Endothelial cell of umbilical vein (primary cell): ENCODE measurements at regions not wholly inside any gene's neighbourhood (a gene's known extent, or its start where the extent isn't known, plus 50 kb on each side); places are given as distances from the start of the nearest gene placed in this dataset.
"Not testable (repeated sequence)": the region's sequence is repeated elsewhere in the genome, so short reads cannot be mapped to it uniquely, and the experiment has no call there.

ENCODE experiments used
- BruUV-seq: library from RNA; stranded (reverse); fragments of 400-500 nt; replicated peaks from 2 replicates; lab custom pipeline; 2021; lab: Mats Ljungman, UMichigan
- CTCF ChIA-PET: fragments of 300-600, 350-600 bp; sonication (Branson Sonifier 250); formaldehyde crosslinking; loops from one replicate; lab custom pipeline; 2021; ENCODE audit warnings: antibody characterized with exemption, inconsistent platforms; lab: Charles Lee
- POLR2A ChIA-PET: fragments of 300-600, 350-600 bp; sonication (Branson Sonifier 250); formaldehyde crosslinking; loops from one replicate; lab custom pipeline; 2021; ENCODE audit warnings: antibody characterized with exemption, inconsistent platforms; lab: Charles Lee
- DNase-seq: peaks from one replicate; pipeline ENCODE4 v3.0.0-alpha.2; 2011; ENCODE audit warnings: low read depth, low spot score
- FAIRE-seq: peaks from 2 replicates; lab custom pipeline; 2011; peaks lifted over from hg19 to GRCh38; lab: Jason Lieb, UNC
- H2AFZ ChIP-seq: 2 replicates; pipeline ENCODE4 v1.6.0; 2012; ENCODE audit warnings: low read depth, low read length, control low read depth, inconsistent platforms
- H3K27ac ChIP-seq: 2 replicates; pipeline ENCODE4 v1.5.1; 2011; ENCODE audit warnings: low read depth, mild to moderate bottlenecking, control low read depth, low read length, moderate library complexity; ENCODE audit not compliant: insufficient read depth
- H3K27me3 ChIP-seq, 2 experiments: 2 replicates each; pipeline versions ENCODE4 v1.6.0 to v1.6.1; 2011; ENCODE audit warnings: low read length in 2 of 2, mixed read lengths in 1 of 2; ENCODE audit not compliant: control insufficient read depth in 2 of 2, insufficient read depth in 2 of 2
- H3K36me3 ChIP-seq, 2 experiments: 2 replicates in 1 of 2; 3 replicates in 1 of 2; pipeline ENCODE4 v1.5.1; 2011; ENCODE audit warnings: low read length in 2 of 2, mild to moderate bottlenecking in 1 of 2, moderate library complexity in 1 of 2; ENCODE audit not compliant: control insufficient read depth in 2 of 2, insufficient read depth in 2 of 2; ENCODE audit errors: extremely low read depth in 1 of 2
- H3K4me1 ChIP-seq: 3 replicates; pipeline ENCODE4 v1.5.1; 2011; ENCODE audit warnings: mild to moderate bottlenecking, low read length; ENCODE audit not compliant: control insufficient read depth, insufficient read depth; ENCODE audit errors: extremely low read depth
- H3K4me2 ChIP-seq: 2 replicates; pipeline ENCODE4 v1.6.1; 2011; ENCODE audit warnings: low read length, control low read depth, mixed read lengths; ENCODE audit not compliant: insufficient read depth
- H3K4me3 ChIP-seq, 3 experiments: fragments of 200-600 bp in 1 of 3; sonication (generic), shearing (Covaris generic) in 1 of 3; replicated peaks in 1 of 3; 2 replicates each; pipeline ENCODE4 v1.5.1; 2011 to 2016; ENCODE audit warnings: control low read depth in 3 of 3, low read length in 3 of 3, mild to moderate bottlenecking in 2 of 3, inconsistent platforms in 1 of 3, low read depth in 1 of 3, moderate library complexity in 1 of 3; ENCODE audit not compliant: insufficient read depth in 1 of 3
- H3K79me2 ChIP-seq: 2 replicates; pipeline ENCODE4 v1.6.0; 2012; ENCODE audit warnings: low read length, inconsistent platforms; ENCODE audit not compliant: control insufficient read depth, insufficient read depth
- H3K9ac ChIP-seq: replicated peaks from 2 replicates; pipeline ENCODE3; 2011; ENCODE audit warnings: low read length, control low read depth; ENCODE audit not compliant: insufficient read depth; ENCODE audit errors: extremely low read depth
- H3K9me1 ChIP-seq: replicated peaks from 3 replicates; pipeline ENCODE4 v1.6.0; 2011; ENCODE audit warnings: mild to moderate bottlenecking, low read length; ENCODE audit not compliant: control insufficient read depth, insufficient read depth; ENCODE audit errors: extremely low read depth
- H3K9me3 ChIP-seq: replicated peaks from 2 replicates; pipeline ENCODE4 v1.5.1; 2012; ENCODE audit warnings: low read length, inconsistent platforms; ENCODE audit not compliant: control insufficient read depth, insufficient read depth
- H4K20me1 ChIP-seq: replicated peaks from 2 replicates; pipeline ENCODE3; 2011; ENCODE audit warnings: mild to moderate bottlenecking, low read length; ENCODE audit not compliant: control insufficient read depth, insufficient read depth; ENCODE audit errors: extremely low read depth
- EZH2 ChIP-seq: IDR thresholded peaks from 2 replicates; pipeline ENCODE4 v1.6.1; 2012; ENCODE audit warnings: borderline replicate concordance, low read depth, mild to moderate bottlenecking, moderate library complexity, low read length, inconsistent platforms; ENCODE audit not compliant: severe bottlenecking
- FOS ChIP-seq: IDR thresholded peaks from 2 replicates; pipeline ENCODE4 v1.6.1; 2011; ENCODE audit warnings: mild to moderate bottlenecking, low read length, moderate library complexity, borderline replicate concordance; ENCODE audit not compliant: insufficient read depth
- GATA2 ChIP-seq: IDR thresholded peaks from 2 replicates; pipeline ENCODE4 v1.7.0; 2011; ENCODE audit warnings: low read depth, mild to moderate bottlenecking, moderate library complexity, mixed read lengths, low read length; ENCODE audit not compliant: insufficient read length, insufficient read depth
- JUN ChIP-seq: IDR thresholded peaks from 2 replicates; pipeline ENCODE4 v1.6.1; 2011; ENCODE audit warnings: borderline replicate concordance, low read depth; ENCODE audit not compliant: insufficient read length, insufficient read depth
- MYC ChIP-seq: IDR thresholded peaks from one replicate; pipeline ENCODE4 v1.6.1; 2011; ENCODE audit warnings: mild to moderate bottlenecking, low read depth, low read length
- POLR2A ChIP-seq: IDR thresholded peaks from 2 replicates; pipeline ENCODE4 v1.6.1; 2012; ENCODE audit warnings: low read depth, mild to moderate bottlenecking, control low read depth, low read length
- POLR2AphosphoS5 ChIP-seq: IDR thresholded peaks from 2 replicates; pipeline ENCODE4 v1.6.1; 2012; ENCODE audit warnings: low read depth, mild to moderate bottlenecking, control low read depth, low read length, moderate library complexity; ENCODE audit not compliant: insufficient read depth
- dilution Hi-C: fragments of 300-500 bp; cut with MboI; formaldehyde crosslinking; loops from one replicate; pipeline ENCODE4 v1.15.0; 2019; ENCODE audit warnings: low sequenced_read_pairs; ENCODE audit not compliant: extremely low pct_ligation_motif_present
- intact Hi-C: fragments of 100-400 bp; cut with micrococcal nuclease; formaldehyde crosslinking; loops from one replicate; pipeline ENCODE4 v1.10.0; 2022
- TF ChIP-seq, protein P1 (sequence below): IDR thresholded peaks from 2 replicates; pipeline ENCODE4 v1.6.1; 2011; ENCODE audit not compliant: insufficient read depth, insufficient read length
- TF ChIP-seq, protein P2 (sequence below), 2 donors: IDR thresholded peaks; 1 replicate in 1 of 2; 2 replicates in 1 of 2; pipeline ENCODE4 v1.5.1; 2011; ENCODE audit warnings: low read length in 2 of 2, mild to moderate bottlenecking in 2 of 2, moderate library complexity in 2 of 2, control low read depth in 1 of 2, inconsistent platforms in 1 of 2, low read depth in 1 of 2; ENCODE audit not compliant: insufficient read depth in 1 of 2; ENCODE audit errors: extremely low read depth in 1 of 2

DNA sequence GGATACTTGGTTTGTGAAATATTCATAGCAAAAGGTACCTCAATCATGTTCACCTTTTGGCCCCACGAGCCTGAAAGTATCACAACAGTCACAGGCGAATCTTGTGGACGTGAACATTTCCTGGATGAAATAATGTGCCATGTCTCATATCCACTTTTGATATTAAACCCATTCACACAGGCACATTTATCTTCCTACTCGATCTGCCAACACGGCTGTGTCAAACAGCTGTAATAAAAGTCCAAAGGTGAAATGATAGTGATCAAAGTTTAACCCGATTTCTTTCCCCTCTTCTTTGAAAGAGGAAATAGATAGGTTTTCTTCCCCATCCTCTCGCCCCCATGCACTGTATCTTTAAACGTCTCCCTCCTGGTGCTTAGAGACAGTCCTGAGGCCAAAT, 191.2 kb upstream of the PROX1 start:
- no peak for DNase-seq
- H2AFZ ChIP-seq = no peak overlapping the region
- no peak for FAIRE-seq
- no peaks in the 10 kb centered on the region for H3K4me1 ChIP-seq
- no peak overlapping the region for H3K27ac ChIP-seq
- intact Hi-C loops = no loop called here
- no peak overlapping the region for H3K4me3 ChIP-seq
- POLR2A ChIA-PET = no interaction called here
- H3K36me3 ChIP-seq = no peaks in the 10 kb centered on the region
- H3K9ac ChIP-seq = no peak overlapping the region
- no peaks in the 10 kb centered on the region for H3K79me2 ChIP-seq
- dilution Hi-C loops = no loop called here
- H3K27me3 ChIP-seq = no peaks in the 10 kb centered on the region
- CTCF ChIA-PET = no interaction called here
- no peaks in the 10 kb centered on the region for H4K20me1 ChIP-seq
- no peak overlapping the region for H3K4me2 ChIP-seq
- no peaks in the 10 kb centered on the region for H3K9me3 ChIP-seq
- BruUV-seq = no TSS peak
- H3K9me1 ChIP-seq = no peaks in the 10 kb centered on the region
- no peak for TF ChIP-seq MYC
- TF ChIP-seq POLR2AphosphoS5 = no peak
- no peak for TF ChIP-seq GATA2
- TF ChIP-seq FOS = no peak
- TF ChIP-seq, protein P1, sequence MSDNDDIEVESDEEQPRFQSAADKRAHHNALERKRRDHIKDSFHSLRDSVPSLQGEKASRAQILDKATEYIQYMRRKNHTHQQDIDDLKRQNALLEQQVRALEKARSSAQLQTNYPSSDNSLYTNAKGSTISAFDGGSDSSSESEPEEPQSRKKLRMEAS = no peak
- TF ChIP-seq, protein P2, sequence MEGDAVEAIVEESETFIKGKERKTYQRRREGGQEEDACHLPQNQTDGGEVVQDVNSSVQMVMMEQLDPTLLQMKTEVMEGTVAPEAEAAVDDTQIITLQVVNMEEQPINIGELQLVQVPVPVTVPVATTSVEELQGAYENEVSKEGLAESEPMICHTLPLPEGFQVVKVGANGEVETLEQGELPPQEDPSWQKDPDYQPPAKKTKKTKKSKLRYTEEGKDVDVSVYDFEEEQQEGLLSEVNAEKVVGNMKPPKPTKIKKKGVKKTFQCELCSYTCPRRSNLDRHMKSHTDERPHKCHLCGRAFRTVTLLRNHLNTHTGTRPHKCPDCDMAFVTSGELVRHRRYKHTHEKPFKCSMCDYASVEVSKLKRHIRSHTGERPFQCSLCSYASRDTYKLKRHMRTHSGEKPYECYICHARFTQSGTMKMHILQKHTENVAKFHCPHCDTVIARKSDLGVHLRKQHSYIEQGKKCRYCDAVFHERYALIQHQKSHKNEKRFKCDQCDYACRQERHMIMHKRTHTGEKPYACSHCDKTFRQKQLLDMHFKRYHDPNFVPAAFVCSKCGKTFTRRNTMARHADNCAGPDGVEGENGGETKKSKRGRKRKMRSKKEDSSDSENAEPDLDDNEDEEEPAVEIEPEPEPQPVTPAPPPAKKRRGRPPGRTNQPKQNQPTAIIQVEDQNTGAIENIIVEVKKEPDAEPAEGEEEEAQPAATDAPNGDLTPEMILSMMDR (IDR thresholded peaks at IDR 0.05; ENCODE audit: extremely low read depth in 1 of 2, insufficient read depth in 1 of 2, low read depth in 1 of 2, low read length in 2 of 2) = no peak
- no peak for TF ChIP-seq JUN
- TF ChIP-seq POLR2A = no peak
- TF ChIP-seq EZH2 = no peak

DNA sequence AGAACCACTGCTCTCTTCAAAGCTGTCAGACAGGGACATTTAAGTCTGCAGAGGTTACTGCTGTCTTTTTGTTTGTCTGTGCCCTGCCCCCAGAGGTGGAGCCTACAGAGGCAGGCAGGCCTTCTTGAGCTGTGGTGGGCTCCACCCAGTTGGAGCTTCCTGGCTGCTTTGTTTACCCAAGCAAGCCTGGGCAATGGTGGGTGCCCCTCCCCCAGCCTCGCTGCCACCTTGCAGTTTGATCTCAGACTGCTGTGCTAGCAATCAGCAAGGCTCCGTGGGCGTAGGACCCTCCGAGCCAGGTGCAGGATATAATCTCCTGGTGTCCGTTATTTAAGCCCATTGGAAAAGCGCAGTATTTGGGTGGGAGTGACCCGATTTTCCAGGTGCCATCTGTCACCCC, 179.5 kb upstream of the PROX1 start:
- POLR2A ChIA-PET, CTCF ChIA-PET, H3K9ac ChIP-seq: not testable (repeated sequence)

More for the DNA sequence above, 179.5 kb upstream of the PROX1 start:
- H3K27me3 ChIP-seq, H3K4me2 ChIP-seq, BruUV-seq, H3K27ac ChIP-seq, H3K79me2 ChIP-seq, H3K4me3 ChIP-seq, FAIRE-seq, dilution Hi-C loops, intact Hi-C loops, DNase-seq, H3K9me3 ChIP-seq, H3K9me1 ChIP-seq, H3K36me3 ChIP-seq, H4K20me1 ChIP-seq, H3K4me1 ChIP-seq, H2AFZ ChIP-seq: not testable (repeated sequence)
